Body of pancreas (tissue), 4 donors: ENCODE measurements at regions not wholly inside any gene's neighbourhood (a gene's known extent, or its start where the extent isn't known, plus 50 kb on each side); places are given as distances from the start of the nearest gene placed in this dataset.

Source experiments
- CTCF ChIP-seq, 7 experiments: fragments of 450-650 bp in 4 of 7; fragments of 200-600 bp in 3 of 7; sonication (generic) in 3 of 7; IDR thresholded peaks; one replicate each; pipeline ENCODE4 v1.5.1; 2016 to 2019; ENCODE audit warnings: antibody characterized with exemption in 7 of 7
- POLR2A ChIP-seq, 3 donors: fragments of 450-650 bp; IDR thresholded peaks; one replicate each; pipeline ENCODE4 v1.6.1; 2016; ENCODE audit warnings: antibody characterized with exemption in 3 of 3, mild to moderate bottlenecking in 2 of 3

GRCh38 chr12:78275886-78276285 is 445.2 kb downstream of the NAV3 start:
- TF ChIP-seq CTCF (IDR thresholded peaks at IDR 0.05): no peak
- no peak for TF ChIP-seq POLR2A (IDR thresholded peaks at IDR 0.05)
